ENCODE measurements at regions not wholly inside any gene's neighbourhood (a gene's known extent, or its start where the extent isn't known, plus 50 kb on each side); places are given as distances from the start of the nearest gene placed in this dataset.

GRCh38 chr14:71474301-71475265, 457.6 kb upstream of the RGS6 start:
- FAIRE-seq (no peak), DNase-seq (ENCODE audit: low read depth, low spot score) (no peak)
- Histone ChIP-seq H2AFZ (ENCODE audit: low read depth, low read length) (no peak overlapping the region), H3K9ac (replicated peaks; ENCODE audit: extremely low read depth, insufficient read depth, low read length) (no peak overlapping the region), H4K20me1 (replicated peaks; ENCODE audit: control insufficient read depth, extremely low read depth, insufficient read depth, low read length) (no peaks in the 10 kb centered on the region), H3K4me1 (ENCODE audit: control insufficient read depth, extremely low read depth, insufficient read depth, low read length) (no peaks in the 10 kb centered on the region), H3K9me1 (replicated peaks; ENCODE audit: control insufficient read depth, extremely low read depth, insufficient read depth, low read length) (no peaks in the 10 kb centered on the region), H3K4me3 (replicated peaks in 1 of 3; ENCODE audit: insufficient read depth in 1 of 3, low read depth in 1 of 3, low read length in 3 of 3) (no peak overlapping the region), H3K27me3 (ENCODE audit: control insufficient read depth in 2 of 2, insufficient read depth in 2 of 2, low read length in 2 of 2) (no peaks in the 10 kb centered on the region), H3K4me2 (ENCODE audit: insufficient read depth, low read length) (no peak overlapping the region), H3K9me3 (replicated peaks; ENCODE audit: control insufficient read depth, insufficient read depth, low read length) (no peaks in the 10 kb centered on the region), H3K27ac (ENCODE audit: insufficient read depth, low read depth, low read length) (no peak overlapping the region), H3K36me3 (ENCODE audit: control insufficient read depth in 2 of 2, extremely low read depth in 1 of 2, insufficient read depth in 2 of 2, low read length in 2 of 2) (no peaks in the 10 kb centered on the region), H3K79me2 (ENCODE audit: control insufficient read depth, insufficient read depth, low read length) (no peaks in the 10 kb centered on the region)
- BruUV-seq (replicated peaks): no TSS peak
- intact Hi-C loops (cut with micrococcal nuclease): loop anchor here (10.0 kb wide), 1 partner anchor 150 kb away; the partner anchor contains the start of gene SIPA1L1
- TF ChIP-seq POLR2AphosphoS5 (IDR thresholded peaks at IDR 0.05; ENCODE audit: insufficient read depth, low read depth, low read length) (no peak), MYC (IDR thresholded peaks at IDR 0.05; ENCODE audit: low read depth, low read length) (no peak), FOS (IDR thresholded peaks at IDR 0.05; ENCODE audit: borderline replicate concordance, insufficient read depth, low read length) (no peak), EZH2 (IDR thresholded peaks at IDR 0.05; ENCODE audit: borderline replicate concordance, low read depth, low read length, severe bottlenecking) (no peak), JUN (IDR thresholded peaks at IDR 0.05; ENCODE audit: borderline replicate concordance, insufficient read depth, insufficient read length, low read depth) (no peak), GATA2 (IDR thresholded peaks at IDR 0.05; ENCODE audit: insufficient read depth, insufficient read length, low read depth, low read length) (no peak), CTCF (IDR thresholded peaks at IDR 0.05; ENCODE audit: extremely low read depth in 1 of 2, insufficient read depth in 1 of 2, low read depth in 1 of 2, low read length in 2 of 2) (no peak), POLR2A (IDR thresholded peaks at IDR 0.05; ENCODE audit: low read depth, low read length) (no peak)
- TF ChIP-seq, protein P1, sequence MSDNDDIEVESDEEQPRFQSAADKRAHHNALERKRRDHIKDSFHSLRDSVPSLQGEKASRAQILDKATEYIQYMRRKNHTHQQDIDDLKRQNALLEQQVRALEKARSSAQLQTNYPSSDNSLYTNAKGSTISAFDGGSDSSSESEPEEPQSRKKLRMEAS (IDR thresholded peaks at IDR 0.05; ENCODE audit: insufficient read depth, insufficient read length): no peak
- ChIA-PET CTCF (interaction anchor here (1.2 kb wide), 1 partner anchor 9 kb away, joined by 3 read pairs; no protein-coding TSS in a partner anchor), POLR2A (no interaction called here)
- dilution Hi-C loops (cut with MboI; ENCODE audit: extremely low pct_ligation_motif_present, low sequenced_read_pairs): no loop called here
